VCaP (cell line): ENCODE measurements at regions not wholly inside any gene's neighbourhood (a gene's known extent, or its start where the extent isn't known, plus 50 kb on each side); places are given as distances from the start of the nearest gene placed in this dataset.
A peak's percentile ranks its signal among the peaks of the same experiment; 100 is the strongest.

ENCODE experiments used
- H3K27ac ChIP-seq: fragments of 450-650 bp; 2 replicates; pipeline ENCODE4 v1.5.1; 2017
- CTCF ChIP-seq: fragments of 450-650 bp; conservative IDR thresholded peaks from 2 replicates; pipeline ENCODE4 v1.5.1; 2017; ENCODE audit warnings: mild to moderate bottlenecking, moderate library complexity

- TF ChIP-seq CTCF = peak; percentile 41
- no peak overlapping the region for H3K27ac ChIP-seq
These were observed 179.0 kb downstream of the PTPRU start for GRCh38 chr1:29415156-29415830.

DNA sequence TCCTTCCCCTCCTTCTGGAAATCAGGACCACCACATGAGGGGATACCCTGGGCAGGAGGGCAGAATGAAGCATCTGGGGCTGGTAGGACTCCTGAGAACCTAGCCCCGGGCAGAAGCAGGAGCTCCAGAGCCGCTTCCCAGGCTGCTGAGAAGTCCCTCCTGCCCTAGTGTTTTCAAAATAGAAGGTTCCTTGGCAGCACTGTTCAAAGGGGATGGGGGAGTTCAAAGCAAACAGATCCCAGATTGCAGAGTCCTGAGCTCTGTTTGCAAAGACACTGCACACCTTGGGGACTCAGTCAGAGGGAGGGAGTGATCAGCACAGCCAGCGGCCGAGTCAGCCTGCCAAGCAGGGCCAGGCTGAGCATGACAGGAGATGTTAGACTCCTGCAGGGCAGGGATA lies 177.8 kb downstream of the PTPRU start:
- no peak for TF ChIP-seq CTCF
- no peak overlapping the region for H3K27ac ChIP-seq

DNA sequence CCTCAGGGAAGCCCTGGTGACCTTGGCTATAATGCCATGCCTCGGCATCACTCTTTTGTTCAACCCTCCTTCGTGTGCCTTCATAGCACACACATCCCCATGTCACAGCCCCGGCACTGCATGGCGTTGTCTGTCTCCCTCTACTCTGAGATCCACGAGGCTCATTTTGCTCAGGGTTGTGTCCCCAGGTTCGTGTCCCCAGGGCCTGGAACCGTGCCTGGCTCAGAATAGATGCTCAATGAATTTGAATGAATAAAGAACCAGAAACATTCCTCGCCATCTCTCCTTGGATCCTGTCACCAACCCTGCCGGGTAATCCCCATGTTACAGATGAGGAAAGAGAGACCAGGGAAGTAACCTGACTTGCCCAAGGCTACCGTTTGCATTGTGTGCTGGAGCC lies 177.3 kb downstream of the PTPRU start:
- no peak for TF ChIP-seq CTCF
- no peak overlapping the region for H3K27ac ChIP-seq

DNA sequence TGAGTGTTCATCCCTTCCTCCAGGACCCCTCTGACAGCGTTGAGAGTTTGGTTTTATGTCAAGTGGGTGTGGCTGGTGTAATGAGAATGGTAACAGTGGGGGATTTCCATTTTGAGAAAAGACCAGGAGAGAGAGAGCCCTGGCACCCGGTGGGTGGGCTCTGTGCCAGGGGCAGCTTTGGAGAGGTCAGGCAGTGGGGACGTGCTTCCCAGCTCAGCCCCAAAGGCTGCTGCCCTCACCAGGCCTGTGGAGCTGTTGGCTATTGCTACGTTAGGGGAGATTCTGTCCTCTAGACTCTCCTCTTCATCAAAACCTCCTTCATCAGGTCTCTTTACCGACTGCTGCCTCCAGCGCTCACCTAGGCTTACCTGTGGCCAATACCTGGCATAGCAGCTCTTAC lies 176.3 kb downstream of the PTPRU start:
- no peak overlapping the region for H3K27ac ChIP-seq
- TF ChIP-seq CTCF = no peak

GRCh38 chr1:29410476-29410875 lies 174.2 kb downstream of the PTPRU start:
- TF ChIP-seq CTCF = no peak
- H3K27ac ChIP-seq = no peak overlapping the region

DNA sequence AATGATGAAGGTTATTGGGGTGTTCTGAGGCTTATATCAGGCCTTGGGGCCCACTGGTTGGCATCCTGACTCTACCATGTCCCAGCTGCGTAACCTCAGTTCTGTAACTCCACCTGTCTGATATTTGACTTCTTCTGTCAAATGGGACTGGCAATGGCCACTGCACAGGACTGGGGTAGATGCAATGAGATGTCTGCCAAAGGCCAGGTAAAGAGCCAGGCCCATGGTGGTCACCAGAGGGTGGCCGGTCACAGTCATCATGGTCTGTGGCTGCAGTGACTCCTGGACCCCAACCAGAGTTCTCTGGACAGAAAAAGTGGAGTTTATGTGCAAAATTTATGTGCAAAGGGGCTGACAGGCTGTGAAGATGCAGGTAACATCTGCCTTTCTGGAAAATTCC lies 173.3 kb downstream of the PTPRU start:
- H3K27ac ChIP-seq = no peak overlapping the region
- no peak for TF ChIP-seq CTCF

DNA sequence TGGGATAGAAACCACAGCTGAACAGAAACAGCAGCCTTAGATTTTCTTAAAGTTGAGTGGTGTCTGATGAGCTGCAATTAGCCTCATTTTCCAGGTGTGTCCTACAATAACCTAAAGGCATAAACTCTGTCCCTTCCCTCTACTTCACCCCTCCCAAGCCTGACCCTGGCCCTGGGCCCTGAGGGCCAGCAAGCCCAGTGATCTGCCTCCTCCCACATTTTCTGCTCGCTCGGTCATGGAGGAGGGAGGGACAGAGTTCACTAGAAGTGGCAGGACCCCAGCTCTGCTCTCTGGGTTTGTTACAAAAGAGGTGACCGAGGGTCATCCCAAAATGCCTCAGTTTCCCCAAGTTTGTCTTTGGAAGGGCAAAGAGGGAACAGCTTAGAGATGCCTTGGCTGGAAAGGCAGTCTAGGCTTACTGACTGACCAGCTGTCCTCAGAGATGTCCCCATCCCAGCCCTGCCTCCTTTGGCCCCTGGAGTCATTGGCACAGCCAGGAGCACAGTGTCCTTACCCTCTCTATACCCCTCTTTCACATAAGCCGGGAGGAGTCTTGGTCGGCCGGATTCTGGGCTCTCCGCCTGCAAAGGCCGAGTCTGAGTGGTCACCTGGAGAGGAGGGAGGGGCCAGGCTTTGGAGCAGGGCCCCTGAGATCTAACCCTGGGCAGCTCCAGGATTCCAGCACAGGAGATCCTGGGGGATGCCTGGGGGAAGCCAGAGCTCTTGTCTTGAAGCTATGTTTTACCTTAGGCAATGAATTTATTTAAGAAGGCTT lies 172.7 kb downstream of the PTPRU start:
- TF ChIP-seq CTCF = no peak

More for the DNA sequence above, 172.7 kb downstream of the PTPRU start:
- H3K27ac ChIP-seq = no peak overlapping the region
